SK-N-SH (cell line): ENCODE measurements at regions not wholly inside any gene's neighbourhood (a gene's known extent, or its start where the extent isn't known, plus 50 kb on each side); places are given as distances from the start of the nearest gene placed in this dataset.

ENCODE experiments used
- CTCF ChIA-PET: fragments of 300-600, 350-600 bp; formaldehyde crosslinking; extraction: SDS; loops from one replicate; lab custom pipeline; 2021; lab: Yijun Ruan, JAX
- POLR2A ChIA-PET: fragments of 350-600 bp; sonication (Branson Sonifier 250); formaldehyde crosslinking; extraction: SDS; loops from one replicate; lab custom pipeline; 2020; ENCODE audit warnings: antibody characterized with exemption, inconsistent platforms; lab: Yijun Ruan, JAX
- DNase-seq: peaks from one replicate; pipeline ENCODE4 v3.0.0; 2012
- H2AFZ ChIP-seq: fragments of 200-600 bp; sonication (generic); 2 replicates; pipeline ENCODE4 v1.8.1; 2016; ENCODE audit warnings: antibody characterized with exemption, mild to moderate bottlenecking, low read depth
- H3F3A ChIP-seq: fragments of 200-600 bp; sonication (generic); replicated peaks from 2 replicates; pipeline ENCODE3; 2016; ENCODE audit warnings: antibody characterized with exemption, mild to moderate bottlenecking; ENCODE audit not compliant: insufficient read depth
- H3K27ac ChIP-seq, 2 experiments: fragments of 200-500 bp in 1 of 2; fragments of 200-600 bp in 1 of 2; sonication (Bioruptor generic) in 1 of 2; sonication (generic), shearing (Covaris generic) in 1 of 2; 2 replicates each; pipeline versions ENCODE4 v1.5.1 to v1.6.1; 2014 to 2016; ENCODE audit warnings: low read depth in 2 of 2, inconsistent platforms in 1 of 2, low read length in 1 of 2, mild to moderate bottlenecking in 1 of 2, mixed read lengths in 1 of 2
- H3K27me3 ChIP-seq: fragments of 200-600 bp; sonication (generic), shearing (Covaris generic); 2 replicates; pipeline ENCODE4 v1.6.1; 2016; ENCODE audit warnings: mixed run types; ENCODE audit not compliant: insufficient read depth
- H3K36me3 ChIP-seq, 2 experiments: fragments of 200-500 bp in 1 of 2; fragments of 200-600 bp in 1 of 2; sonication (Bioruptor generic) in 1 of 2; sonication (generic) in 1 of 2; replicated peaks in 1 of 2; 2 replicates each; pipeline versions ENCODE3 to v1.5.1; 2014 to 2016; ENCODE audit warnings: low read length in 1 of 2, mild to moderate bottlenecking in 1 of 2; ENCODE audit not compliant: insufficient read depth in 2 of 2, control insufficient read depth in 1 of 2
- H3K4me1 ChIP-seq, 2 experiments: fragments of 200-500 bp in 1 of 2; fragments of 200-600 bp in 1 of 2; sonication (Bioruptor generic) in 1 of 2; sonication (generic), shearing (Covaris generic) in 1 of 2; 2 replicates each; pipeline versions ENCODE4 v1.5.1 to v1.6.1; 2014 to 2016; ENCODE audit warnings: low read depth in 1 of 2, low read length in 1 of 2, mixed run types in 1 of 2; ENCODE audit not compliant: insufficient read depth in 2 of 2, control insufficient read depth in 1 of 2
- H3K4me2 ChIP-seq: fragments of 200-600 bp; sonication (generic), shearing (Covaris generic); 2 replicates; pipeline ENCODE4 v1.6.1; 2017; ENCODE audit warnings: mixed run types
- H3K4me3 ChIP-seq, 2 experiments: fragments of 200-500 bp in 1 of 2; fragments of 200-600 bp in 1 of 2; sonication (Bioruptor generic) in 1 of 2; sonication (generic), shearing (Covaris generic) in 1 of 2; 2 replicates each; pipeline versions ENCODE4 v1.5.1 to v1.8.1; 2014 to 2016; ENCODE audit warnings: low read depth in 2 of 2, inconsistent platforms in 1 of 2, low read length in 1 of 2, mild to moderate bottlenecking in 1 of 2, mixed read lengths in 1 of 2, moderate library complexity in 1 of 2
- H3K79me2 ChIP-seq: fragments of 200-600 bp; sonication (generic); 2 replicates; pipeline ENCODE4 v1.8.1; 2017; ENCODE audit warnings: mild to moderate bottlenecking; ENCODE audit not compliant: insufficient read depth
- H3K9ac ChIP-seq: fragments of 200-600 bp; sonication (generic); 2 replicates; pipeline ENCODE4 v1.6.1; 2017; ENCODE audit warnings: mixed run types
- H3K9me2 ChIP-seq: fragments of 200-600 bp; sonication (generic); 2 replicates; pipeline ENCODE4 v1.6.1; 2017; ENCODE audit warnings: mixed run types
- H3K9me3 ChIP-seq: fragments of 200-600 bp; sonication (generic); 2 replicates; pipeline ENCODE4 v1.6.1; 2017; ENCODE audit warnings: mixed run types, mild to moderate bottlenecking, moderate library complexity
- H4K20me1 ChIP-seq: fragments of 200-600 bp; sonication (generic); 2 replicates; pipeline ENCODE4 v1.6.1; 2017; ENCODE audit warnings: mild to moderate bottlenecking, mixed run types; ENCODE audit not compliant: insufficient read depth
- EP300 ChIP-seq, 2 experiments: IDR thresholded peaks; 2 replicates each; pipeline versions ENCODE4 v1.4.0 to v1.6.1; 2012; ENCODE audit warnings: borderline replicate concordance in 1 of 2, low read depth in 1 of 2, low read length in 1 of 2
- EZH2phosphoT487 ChIP-seq: fragments of 200-600 bp; sonication (generic); IDR thresholded peaks from 2 replicates; pipeline ENCODE4 v1.6.1; 2017; ENCODE audit warnings: low read depth, mixed run types, mild to moderate bottlenecking, antibody characterized with exemption, moderate library complexity, borderline replicate concordance
- FOXM1 ChIP-seq: IDR thresholded peaks from 2 replicates; pipeline ENCODE4 v1.4.0; 2012; ENCODE audit warnings: low read depth, mild to moderate bottlenecking
- GABPA ChIP-seq: IDR thresholded peaks from 2 replicates; pipeline ENCODE4 v1.4.0; 2012; ENCODE audit warnings: low read depth, mild to moderate bottlenecking
- JUND ChIP-seq: IDR thresholded peaks from 2 replicates; pipeline ENCODE4 v1.4.0; 2012
- MEF2A ChIP-seq: IDR thresholded peaks from 2 replicates; pipeline ENCODE4 v1.4.0; 2012; ENCODE audit warnings: low read depth, borderline replicate concordance
- MXI1 ChIP-seq: IDR thresholded peaks from 2 replicates; pipeline ENCODE4 v1.6.1; 2012; ENCODE audit warnings: mild to moderate bottlenecking, low read depth, low read length, improper control_type of control experiment
- POLR2AphosphoS5 ChIP-seq: IDR thresholded peaks from 2 replicates; pipeline ENCODE4 v1.6.1; 2012; ENCODE audit warnings: low read depth, low read length
- RXRA ChIP-seq: IDR thresholded peaks from 2 replicates; pipeline ENCODE4 v1.4.0; 2012; ENCODE audit warnings: low read depth, mild to moderate bottlenecking, borderline replicate concordance
- SMC3 ChIP-seq: IDR thresholded peaks from 2 replicates; pipeline ENCODE4 v1.6.1; 2012; ENCODE audit warnings: low read depth, low read length, improper control_type of control experiment
- TAF1 ChIP-seq: IDR thresholded peaks from 2 replicates; pipeline ENCODE4 v1.6.1; 2012; ENCODE audit warnings: low read depth, mild to moderate bottlenecking, low read length, moderate library complexity, borderline replicate concordance
- TCF12 ChIP-seq: IDR thresholded peaks from 2 replicates; pipeline ENCODE4 v1.4.0; 2012
- TEAD4 ChIP-seq: IDR thresholded peaks from 2 replicates; pipeline ENCODE4 v1.4.0; 2012; ENCODE audit warnings: mild to moderate bottlenecking, borderline replicate concordance; ENCODE audit not compliant: insufficient read depth
- WGBS: methylation state at CpG from one replicate; pipeline ENCODE4 v1.1.6; 2017; ENCODE audit warnings: low lambda C conversion rate; 5-methylcytosine and 5-hydroxymethylcytosine counted together
- TF ChIP-seq, protein P1 (sequence below): IDR thresholded peaks from 2 replicates; pipeline ENCODE4 v1.6.1; 2012; ENCODE audit warnings: mild to moderate bottlenecking, low read depth, low read length, moderate library complexity
- TF ChIP-seq, protein P2 (sequence below): IDR thresholded peaks from 2 replicates; pipeline ENCODE4 v1.4.0; 2012; ENCODE audit warnings: low read depth, borderline replicate concordance
- TF ChIP-seq, protein P3 (sequence below): IDR thresholded peaks from 2 replicates; pipeline ENCODE4; 2012
- TF ChIP-seq, protein P4 (sequence below): fragments of 200-600 bp; sonication (generic); IDR thresholded peaks from 2 replicates; pipeline ENCODE4 v1.6.1; 2017; ENCODE audit warnings: antibody characterized with exemption, mild to moderate bottlenecking, moderate library complexity

DNA sequence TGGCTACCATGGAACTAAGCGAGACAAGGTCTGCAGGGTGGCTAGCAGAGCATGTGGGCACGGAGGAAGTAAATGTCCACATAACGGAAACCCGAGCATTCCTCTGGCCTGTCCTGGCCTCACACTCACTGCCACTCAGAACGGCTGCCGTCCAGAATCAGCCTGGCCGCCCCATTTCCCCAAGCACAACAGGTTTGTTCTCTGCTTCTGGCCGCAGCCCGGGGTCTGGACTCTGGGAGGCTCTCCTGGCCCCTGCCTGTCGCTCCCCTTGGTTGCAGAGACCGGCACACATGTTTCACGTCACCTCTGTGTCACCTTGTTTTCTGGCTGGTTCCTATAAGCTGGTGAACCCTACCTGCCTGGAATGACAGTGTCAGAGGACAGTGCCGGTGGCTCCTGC, 69.3 kb downstream of the GLI2 start:
- CTCF ChIA-PET = interaction anchor here (0.7 to 1.5 kb wide), 4 partner anchors 13 to 267 kb away, joined by 3 to 4 read pairs (median 4); no protein-coding TSS in a partner anchor
- Histone ChIP-seq H3K4me3 (no peak overlapping the region), H2AFZ (no peak overlapping the region), H4K20me1 (peaks cover 12% of the 10 kb centered on the region; the same call in 1 of the 2 replicates), H3K27ac (no peak overlapping the region), H3K27me3 (no peaks in the 10 kb centered on the region), H3K9me2 (no peaks in the 10 kb centered on the region), H3K36me3 (peaks cover 4 to 7% of the 10 kb centered on the region in 2 experiments), H3F3A (no peaks in the 10 kb centered on the region), H3K9me3 (no peaks in the 10 kb centered on the region), H3K9ac (no peak overlapping the region), H3K4me1 (peaks cover 0 to 16% of the 10 kb centered on the region in 2 experiments; a peak in 1 of 4 replicates), H3K4me2 (no peak overlapping the region), H3K79me2 (peaks cover 7% of the 10 kb centered on the region; the same call in 1 of the 2 replicates)
- POLR2A ChIA-PET = no interaction called here
- TF ChIP-seq, protein P1, sequence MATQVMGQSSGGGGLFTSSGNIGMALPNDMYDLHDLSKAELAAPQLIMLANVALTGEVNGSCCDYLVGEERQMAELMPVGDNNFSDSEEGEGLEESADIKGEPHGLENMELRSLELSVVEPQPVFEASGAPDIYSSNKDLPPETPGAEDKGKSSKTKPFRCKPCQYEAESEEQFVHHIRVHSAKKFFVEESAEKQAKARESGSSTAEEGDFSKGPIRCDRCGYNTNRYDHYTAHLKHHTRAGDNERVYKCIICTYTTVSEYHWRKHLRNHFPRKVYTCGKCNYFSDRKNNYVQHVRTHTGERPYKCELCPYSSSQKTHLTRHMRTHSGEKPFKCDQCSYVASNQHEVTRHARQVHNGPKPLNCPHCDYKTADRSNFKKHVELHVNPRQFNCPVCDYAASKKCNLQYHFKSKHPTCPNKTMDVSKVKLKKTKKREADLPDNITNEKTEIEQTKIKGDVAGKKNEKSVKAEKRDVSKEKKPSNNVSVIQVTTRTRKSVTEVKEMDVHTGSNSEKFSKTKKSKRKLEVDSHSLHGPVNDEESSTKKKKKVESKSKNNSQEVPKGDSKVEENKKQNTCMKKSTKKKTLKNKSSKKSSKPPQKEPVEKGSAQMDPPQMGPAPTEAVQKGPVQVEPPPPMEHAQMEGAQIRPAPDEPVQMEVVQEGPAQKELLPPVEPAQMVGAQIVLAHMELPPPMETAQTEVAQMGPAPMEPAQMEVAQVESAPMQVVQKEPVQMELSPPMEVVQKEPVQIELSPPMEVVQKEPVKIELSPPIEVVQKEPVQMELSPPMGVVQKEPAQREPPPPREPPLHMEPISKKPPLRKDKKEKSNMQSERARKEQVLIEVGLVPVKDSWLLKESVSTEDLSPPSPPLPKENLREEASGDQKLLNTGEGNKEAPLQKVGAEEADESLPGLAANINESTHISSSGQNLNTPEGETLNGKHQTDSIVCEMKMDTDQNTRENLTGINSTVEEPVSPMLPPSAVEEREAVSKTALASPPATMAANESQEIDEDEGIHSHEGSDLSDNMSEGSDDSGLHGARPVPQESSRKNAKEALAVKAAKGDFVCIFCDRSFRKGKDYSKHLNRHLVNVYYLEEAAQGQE = no peak
- no peak for TF ChIP-seq TEAD4
- TF ChIP-seq TCF12 = no peak
- TF ChIP-seq, protein P2, sequence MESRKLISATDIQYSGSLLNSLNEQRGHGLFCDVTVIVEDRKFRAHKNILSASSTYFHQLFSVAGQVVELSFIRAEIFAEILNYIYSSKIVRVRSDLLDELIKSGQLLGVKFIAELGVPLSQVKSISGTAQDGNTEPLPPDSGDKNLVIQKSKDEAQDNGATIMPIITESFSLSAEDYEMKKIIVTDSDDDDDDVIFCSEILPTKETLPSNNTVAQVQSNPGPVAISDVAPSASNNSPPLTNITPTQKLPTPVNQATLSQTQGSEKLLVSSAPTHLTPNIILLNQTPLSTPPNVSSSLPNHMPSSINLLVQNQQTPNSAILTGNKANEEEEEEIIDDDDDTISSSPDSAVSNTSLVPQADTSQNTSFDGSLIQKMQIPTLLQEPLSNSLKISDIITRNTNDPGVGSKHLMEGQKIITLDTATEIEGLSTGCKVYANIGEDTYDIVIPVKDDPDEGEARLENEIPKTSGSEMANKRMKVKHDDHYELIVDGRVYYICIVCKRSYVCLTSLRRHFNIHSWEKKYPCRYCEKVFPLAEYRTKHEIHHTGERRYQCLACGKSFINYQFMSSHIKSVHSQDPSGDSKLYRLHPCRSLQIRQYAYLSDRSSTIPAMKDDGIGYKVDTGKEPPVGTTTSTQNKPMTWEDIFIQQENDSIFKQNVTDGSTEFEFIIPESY = no peak
- no peak for TF ChIP-seq FOXM1
- no peak for TF ChIP-seq GABPA
- no peak for TF ChIP-seq EZH2phosphoT487
- no peak for TF ChIP-seq MEF2A
- no peak for TF ChIP-seq EP300 (IDR thresholded peaks at IDR 0.05; ENCODE audit: borderline replicate concordance in 1 of 2, low read depth in 1 of 2, low read length in 1 of 2)
- TF ChIP-seq MXI1 = no peak
- TF ChIP-seq POLR2AphosphoS5 = no peak
- TF ChIP-seq JUND = no peak
- no peak for TF ChIP-seq SMC3
- TF ChIP-seq, protein P3, sequence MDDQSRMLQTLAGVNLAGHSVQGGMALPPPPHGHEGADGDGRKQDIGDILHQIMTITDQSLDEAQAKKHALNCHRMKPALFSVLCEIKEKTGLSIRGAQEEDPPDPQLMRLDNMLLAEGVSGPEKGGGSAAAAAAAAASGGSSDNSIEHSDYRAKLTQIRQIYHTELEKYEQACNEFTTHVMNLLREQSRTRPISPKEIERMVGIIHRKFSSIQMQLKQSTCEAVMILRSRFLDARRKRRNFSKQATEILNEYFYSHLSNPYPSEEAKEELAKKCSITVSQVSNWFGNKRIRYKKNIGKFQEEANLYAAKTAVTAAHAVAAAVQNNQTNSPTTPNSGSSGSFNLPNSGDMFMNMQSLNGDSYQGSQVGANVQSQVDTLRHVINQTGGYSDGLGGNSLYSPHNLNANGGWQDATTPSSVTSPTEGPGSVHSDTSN = no peak
- no peak for TF ChIP-seq TAF1
- no peak for TF ChIP-seq RXRA
- TF ChIP-seq, protein P4, sequence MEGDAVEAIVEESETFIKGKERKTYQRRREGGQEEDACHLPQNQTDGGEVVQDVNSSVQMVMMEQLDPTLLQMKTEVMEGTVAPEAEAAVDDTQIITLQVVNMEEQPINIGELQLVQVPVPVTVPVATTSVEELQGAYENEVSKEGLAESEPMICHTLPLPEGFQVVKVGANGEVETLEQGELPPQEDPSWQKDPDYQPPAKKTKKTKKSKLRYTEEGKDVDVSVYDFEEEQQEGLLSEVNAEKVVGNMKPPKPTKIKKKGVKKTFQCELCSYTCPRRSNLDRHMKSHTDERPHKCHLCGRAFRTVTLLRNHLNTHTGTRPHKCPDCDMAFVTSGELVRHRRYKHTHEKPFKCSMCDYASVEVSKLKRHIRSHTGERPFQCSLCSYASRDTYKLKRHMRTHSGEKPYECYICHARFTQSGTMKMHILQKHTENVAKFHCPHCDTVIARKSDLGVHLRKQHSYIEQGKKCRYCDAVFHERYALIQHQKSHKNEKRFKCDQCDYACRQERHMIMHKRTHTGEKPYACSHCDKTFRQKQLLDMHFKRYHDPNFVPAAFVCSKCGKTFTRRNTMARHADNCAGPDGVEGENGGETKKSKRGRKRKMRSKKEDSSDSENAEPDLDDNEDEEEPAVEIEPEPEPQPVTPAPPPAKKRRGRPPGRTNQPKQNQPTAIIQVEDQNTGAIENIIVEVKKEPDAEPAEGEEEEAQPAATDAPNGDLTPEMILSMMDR = no peak
- no peak for DNase-seq
- over 99% methylated on average over 12 of the region's 13 CpGs for WGBS
